ENCODE measurements at regions not wholly inside any gene's neighbourhood (a gene's known extent, or its start where the extent isn't known, plus 50 kb on each side); places are given as distances from the start of the nearest gene placed in this dataset.
"Not testable (repeated sequence)": the region's sequence is repeated elsewhere in the genome, so short reads cannot be mapped to it uniquely, and the experiment has no call there.

DNA sequence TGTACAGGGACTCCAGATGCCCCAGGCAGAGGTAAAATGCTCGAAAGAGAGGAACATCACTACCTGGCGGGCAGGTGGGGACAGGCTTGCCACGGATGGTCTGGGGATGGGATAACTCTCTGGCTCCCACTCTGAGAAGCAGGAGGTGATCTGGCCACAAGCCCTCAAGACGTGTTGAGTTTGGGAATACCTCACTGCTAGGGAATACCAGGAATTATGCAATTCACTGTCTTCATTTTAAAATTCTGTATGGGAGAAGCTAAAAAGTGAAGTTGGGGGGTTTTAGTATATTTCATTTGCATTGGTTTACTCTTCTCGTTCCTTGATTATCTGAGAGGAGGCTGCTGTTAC, 510.4 kb downstream of the CCDC171 start:
- Histone ChIP-seq H3F3A (ENCODE audit: insufficient read depth, low read length) (no peaks in the 10 kb centered on the region), H3K9me2 (ENCODE audit: low read depth, low read length) (no peaks in the 10 kb centered on the region), H2AFZ (ENCODE audit: low read length) (no peak overlapping the region), H4K20me1 (ENCODE audit: insufficient read depth, low read length) (no peaks in the 10 kb centered on the region), H3K4me1 (ENCODE audit: insufficient read depth, low read length, severe bottlenecking) (no peaks in the 10 kb centered on the region), H3K27me3 (ENCODE audit: insufficient read depth, low read length) (no peaks in the 10 kb centered on the region), H3K4me2 (ENCODE audit: low read length) (no peak overlapping the region), H3K27ac (ENCODE audit: low read depth, low read length, poor library complexity, severe bottlenecking) (no peak overlapping the region), H3K79me2 (ENCODE audit: insufficient read depth, low read length) (no peaks in the 10 kb centered on the region), H3K36me3 (ENCODE audit: insufficient read depth, low read length) (no peaks in the 10 kb centered on the region), H3K4me3 (ENCODE audit: low read depth, low read length, poor library complexity, severe bottlenecking) (no peak overlapping the region), H3K9me3 (ENCODE audit: low read length) (no peaks in the 10 kb centered on the region), H3K9ac (ENCODE audit: low read length) (no peak overlapping the region)
- TF ChIP-seq EZH2 (IDR thresholded peaks at IDR 0.05; ENCODE audit: borderline replicate concordance, low read length): no peak
- TF ChIP-seq, protein P1, sequence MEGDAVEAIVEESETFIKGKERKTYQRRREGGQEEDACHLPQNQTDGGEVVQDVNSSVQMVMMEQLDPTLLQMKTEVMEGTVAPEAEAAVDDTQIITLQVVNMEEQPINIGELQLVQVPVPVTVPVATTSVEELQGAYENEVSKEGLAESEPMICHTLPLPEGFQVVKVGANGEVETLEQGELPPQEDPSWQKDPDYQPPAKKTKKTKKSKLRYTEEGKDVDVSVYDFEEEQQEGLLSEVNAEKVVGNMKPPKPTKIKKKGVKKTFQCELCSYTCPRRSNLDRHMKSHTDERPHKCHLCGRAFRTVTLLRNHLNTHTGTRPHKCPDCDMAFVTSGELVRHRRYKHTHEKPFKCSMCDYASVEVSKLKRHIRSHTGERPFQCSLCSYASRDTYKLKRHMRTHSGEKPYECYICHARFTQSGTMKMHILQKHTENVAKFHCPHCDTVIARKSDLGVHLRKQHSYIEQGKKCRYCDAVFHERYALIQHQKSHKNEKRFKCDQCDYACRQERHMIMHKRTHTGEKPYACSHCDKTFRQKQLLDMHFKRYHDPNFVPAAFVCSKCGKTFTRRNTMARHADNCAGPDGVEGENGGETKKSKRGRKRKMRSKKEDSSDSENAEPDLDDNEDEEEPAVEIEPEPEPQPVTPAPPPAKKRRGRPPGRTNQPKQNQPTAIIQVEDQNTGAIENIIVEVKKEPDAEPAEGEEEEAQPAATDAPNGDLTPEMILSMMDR (IDR thresholded peaks at IDR 0.05; ENCODE audit: low read length): no peak

DNA sequence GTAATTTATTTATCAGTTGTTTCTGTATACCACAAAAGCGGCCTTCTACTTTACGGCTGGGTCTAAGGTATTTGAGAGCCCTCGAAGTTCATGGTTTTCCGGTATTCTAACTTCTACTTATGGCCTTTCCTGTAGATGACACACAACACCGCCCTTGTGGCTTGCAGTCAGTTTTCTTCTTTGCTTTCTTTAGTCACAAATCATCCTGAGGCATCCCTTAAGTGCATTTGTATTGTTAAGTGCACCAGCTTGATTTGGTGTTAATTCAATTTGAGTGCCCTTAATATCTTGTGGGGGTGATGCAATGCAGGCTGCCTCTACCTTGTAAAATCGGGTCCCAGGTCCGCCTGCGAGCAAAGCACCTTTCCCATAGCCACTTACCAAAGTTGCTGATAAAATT, 511.9 kb downstream of the CCDC171 start:
- no peak overlapping the region for H3K4me3 ChIP-seq (ENCODE audit: low read depth, low read length, poor library complexity, severe bottlenecking)
- H4K20me1 ChIP-seq (ENCODE audit: insufficient read depth, low read length): no peaks in the 10 kb centered on the region
- H3K9me2 ChIP-seq (ENCODE audit: low read depth, low read length): no peaks in the 10 kb centered on the region
- no peaks in the 10 kb centered on the region for H3K79me2 ChIP-seq (ENCODE audit: insufficient read depth, low read length)
- H3F3A ChIP-seq (ENCODE audit: insufficient read depth, low read length): no peaks in the 10 kb centered on the region
- no peaks in the 10 kb centered on the region for H3K36me3 ChIP-seq (ENCODE audit: insufficient read depth, low read length)
- H3K4me1 ChIP-seq (ENCODE audit: insufficient read depth, low read length, severe bottlenecking): no peaks in the 10 kb centered on the region
- H3K9me3 ChIP-seq (ENCODE audit: low read length): no peaks in the 10 kb centered on the region
- no peak for TF ChIP-seq EZH2 (IDR thresholded peaks at IDR 0.05; ENCODE audit: borderline replicate concordance, low read length)
- TF ChIP-seq, protein P1 (IDR thresholded peaks at IDR 0.05; ENCODE audit: low read length): no peak
- H2AFZ ChIP-seq (ENCODE audit: low read length): no peak overlapping the region
- no peak overlapping the region for H3K9ac ChIP-seq (ENCODE audit: low read length)
- H3K27me3 ChIP-seq (ENCODE audit: insufficient read depth, low read length): no peaks in the 10 kb centered on the region
- no peak overlapping the region for H3K4me2 ChIP-seq (ENCODE audit: low read length)
- no peak overlapping the region for H3K27ac ChIP-seq (ENCODE audit: low read depth, low read length, poor library complexity, severe bottlenecking)

DNA sequence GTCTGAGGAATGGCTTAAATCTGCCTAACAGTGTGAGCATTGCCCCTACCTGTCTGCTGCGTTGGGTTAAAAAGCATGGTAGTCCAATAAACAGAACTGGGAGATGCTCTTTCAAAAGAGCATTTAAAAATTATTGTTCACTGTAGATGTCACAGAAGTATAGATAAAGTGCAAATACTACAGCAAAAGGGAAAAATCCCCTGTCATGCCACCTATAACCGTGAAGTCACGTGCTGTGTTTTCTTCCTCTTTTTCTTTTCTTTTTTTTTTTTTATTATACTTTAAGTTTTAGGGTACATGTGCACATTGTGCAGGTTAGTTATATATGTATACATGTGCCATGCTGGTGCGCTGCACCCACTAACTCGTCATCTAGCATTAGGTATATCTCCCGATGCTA, 513.4 kb downstream of the CCDC171 start:
- H3K4me3 ChIP-seq (ENCODE audit: low read depth, low read length, poor library complexity, severe bottlenecking); H3K27ac ChIP-seq (ENCODE audit: low read depth, low read length, poor library complexity, severe bottlenecking); H2AFZ ChIP-seq (ENCODE audit: low read length); H3F3A ChIP-seq (ENCODE audit: insufficient read depth, low read length); H4K20me1 ChIP-seq (ENCODE audit: insufficient read depth, low read length); H3K4me2 ChIP-seq (ENCODE audit: low read length); H3K27me3 ChIP-seq (ENCODE audit: insufficient read depth, low read length); H3K36me3 ChIP-seq (ENCODE audit: insufficient read depth, low read length); H3K79me2 ChIP-seq (ENCODE audit: insufficient read depth, low read length); H3K9me2 ChIP-seq (ENCODE audit: low read depth, low read length); H3K9ac ChIP-seq (ENCODE audit: low read length); H3K9me3 ChIP-seq (ENCODE audit: low read length); H3K4me1 ChIP-seq (ENCODE audit: insufficient read depth, low read length, severe bottlenecking): not testable (repeated sequence)

DNA sequence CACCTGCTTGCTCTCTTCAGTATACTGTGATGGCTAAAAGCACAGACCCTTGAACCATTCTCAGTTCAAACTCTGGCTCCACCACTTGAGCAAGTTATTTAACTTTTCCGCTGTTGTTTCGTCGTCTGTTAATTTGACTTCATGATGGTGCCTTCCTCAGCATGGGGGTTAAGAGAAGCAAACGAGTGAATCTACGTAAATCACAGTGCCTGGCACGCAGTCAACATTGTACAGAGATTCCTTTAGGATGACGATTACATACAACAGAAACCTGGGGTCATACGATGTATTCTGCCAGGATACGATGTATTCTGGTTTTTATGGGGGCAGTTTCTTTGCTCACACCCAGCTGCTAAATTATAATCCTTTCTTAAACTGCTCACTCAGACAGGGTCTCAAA, 515.6 kb downstream of the CCDC171 start:
- Histone ChIP-seq H3K27ac (ENCODE audit: low read depth, low read length, poor library complexity, severe bottlenecking) (no peak overlapping the region), H3K9ac (ENCODE audit: low read length) (no peak overlapping the region), H3K4me1 (ENCODE audit: insufficient read depth, low read length, severe bottlenecking) (no peaks in the 10 kb centered on the region), H3K4me3 (ENCODE audit: low read depth, low read length, poor library complexity, severe bottlenecking) (no peak overlapping the region), H3K4me2 (ENCODE audit: low read length) (no peak overlapping the region), H3K9me2 (ENCODE audit: low read depth, low read length) (no peaks in the 10 kb centered on the region), H2AFZ (ENCODE audit: low read length) (no peak overlapping the region), H3K36me3 (ENCODE audit: insufficient read depth, low read length) (no peaks in the 10 kb centered on the region), H3K79me2 (ENCODE audit: insufficient read depth, low read length) (no peaks in the 10 kb centered on the region), H3F3A (ENCODE audit: insufficient read depth, low read length) (no peaks in the 10 kb centered on the region), H3K27me3 (ENCODE audit: insufficient read depth, low read length) (no peaks in the 10 kb centered on the region), H4K20me1 (ENCODE audit: insufficient read depth, low read length) (no peaks in the 10 kb centered on the region), H3K9me3 (ENCODE audit: low read length) (no peaks in the 10 kb centered on the region)
- TF ChIP-seq, protein P1 (IDR thresholded peaks at IDR 0.05; ENCODE audit: low read length): no peak
- TF ChIP-seq EZH2 (IDR thresholded peaks at IDR 0.05; ENCODE audit: borderline replicate concordance, low read length): no peak

All from OCI-LY1 (cell line).